Endothelial cell (in vitro differentiated cells): ENCODE measurements at regions not wholly inside any gene's neighbourhood (a gene's known extent, or its start where the extent isn't known, plus 50 kb on each side); places are given as distances from the start of the nearest gene placed in this dataset.

Experiments used
- DNase-seq: peaks from one replicate; pipeline ENCODE4 v3.0.0; 2021; ENCODE audit warnings: low spot score
- H3K27ac Mint-ChIP-seq: one replicate; pipeline ENCODE4 v1.8.0; 2021; ENCODE audit warnings: mixed read lengths, inconsistent platforms; ENCODE audit not compliant: unreplicated experiment
- H3K27me3 Mint-ChIP-seq: one replicate; pipeline ENCODE4 v1.8.0; 2021; ENCODE audit warnings: mild to moderate bottlenecking, moderate library complexity, mixed read lengths, inconsistent platforms; ENCODE audit not compliant: unreplicated experiment
- H3K36me3 Mint-ChIP-seq: one replicate; pipeline ENCODE4 v1.8.0; 2021; ENCODE audit warnings: mild to moderate bottlenecking, low read depth, mixed read lengths, inconsistent platforms; ENCODE audit not compliant: unreplicated experiment
- H3K4me1 Mint-ChIP-seq: one replicate; pipeline ENCODE4 v1.8.0; 2021; ENCODE audit warnings: mild to moderate bottlenecking, mixed read lengths, inconsistent platforms; ENCODE audit not compliant: unreplicated experiment
- H3K4me3 Mint-ChIP-seq: one replicate; pipeline ENCODE4 v1.8.0; 2021; ENCODE audit warnings: mild to moderate bottlenecking, mixed read lengths, inconsistent platforms; ENCODE audit not compliant: unreplicated experiment
- H3K9me3 Mint-ChIP-seq: one replicate; pipeline ENCODE4 v1.8.0; 2021; ENCODE audit warnings: mixed read lengths, inconsistent platforms; ENCODE audit not compliant: unreplicated experiment
- TF ChIP-seq, protein P1 (sequence below): fragments of 200-600 bp; sonication (generic); IDR thresholded peaks from one replicate; pipeline ENCODE4 v1.5.0; 2021; ENCODE audit warnings: antibody characterized with exemption; ENCODE audit not compliant: unreplicated experiment

DNA sequence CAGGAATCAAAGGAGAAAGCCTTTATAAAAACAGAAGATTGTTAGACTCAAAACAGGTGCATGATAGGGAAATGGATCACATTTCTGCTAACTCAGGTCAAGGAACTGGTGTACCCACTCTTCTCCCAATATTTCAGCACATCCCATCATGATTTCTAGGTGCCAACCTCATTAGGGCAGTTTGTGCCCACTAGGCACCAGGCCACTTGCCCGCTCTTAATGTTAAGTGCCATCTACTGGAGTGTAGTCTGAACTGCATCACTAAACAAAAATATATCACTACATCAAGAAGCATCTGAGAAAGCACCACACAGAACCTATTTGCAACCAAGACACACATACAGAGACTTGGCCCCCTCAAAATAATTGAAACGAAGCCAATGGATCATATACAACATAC lies 140.4 kb upstream of the GRID2 start:
- H3K27ac Mint-ChIP-seq: no peak overlapping the region
- no peaks in the 10 kb centered on the region for H3K9me3 Mint-ChIP-seq
- no peaks in the 10 kb centered on the region for H3K27me3 Mint-ChIP-seq
- H3K4me1 Mint-ChIP-seq: no peaks in the 10 kb centered on the region
- H3K36me3 Mint-ChIP-seq: peaks cover 9% of the 10 kb centered on the region
- H3K4me3 Mint-ChIP-seq: no peak overlapping the region
- TF ChIP-seq, protein P1, sequence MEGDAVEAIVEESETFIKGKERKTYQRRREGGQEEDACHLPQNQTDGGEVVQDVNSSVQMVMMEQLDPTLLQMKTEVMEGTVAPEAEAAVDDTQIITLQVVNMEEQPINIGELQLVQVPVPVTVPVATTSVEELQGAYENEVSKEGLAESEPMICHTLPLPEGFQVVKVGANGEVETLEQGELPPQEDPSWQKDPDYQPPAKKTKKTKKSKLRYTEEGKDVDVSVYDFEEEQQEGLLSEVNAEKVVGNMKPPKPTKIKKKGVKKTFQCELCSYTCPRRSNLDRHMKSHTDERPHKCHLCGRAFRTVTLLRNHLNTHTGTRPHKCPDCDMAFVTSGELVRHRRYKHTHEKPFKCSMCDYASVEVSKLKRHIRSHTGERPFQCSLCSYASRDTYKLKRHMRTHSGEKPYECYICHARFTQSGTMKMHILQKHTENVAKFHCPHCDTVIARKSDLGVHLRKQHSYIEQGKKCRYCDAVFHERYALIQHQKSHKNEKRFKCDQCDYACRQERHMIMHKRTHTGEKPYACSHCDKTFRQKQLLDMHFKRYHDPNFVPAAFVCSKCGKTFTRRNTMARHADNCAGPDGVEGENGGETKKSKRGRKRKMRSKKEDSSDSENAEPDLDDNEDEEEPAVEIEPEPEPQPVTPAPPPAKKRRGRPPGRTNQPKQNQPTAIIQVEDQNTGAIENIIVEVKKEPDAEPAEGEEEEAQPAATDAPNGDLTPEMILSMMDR: no peak
- DNase-seq: no peak

DNA sequence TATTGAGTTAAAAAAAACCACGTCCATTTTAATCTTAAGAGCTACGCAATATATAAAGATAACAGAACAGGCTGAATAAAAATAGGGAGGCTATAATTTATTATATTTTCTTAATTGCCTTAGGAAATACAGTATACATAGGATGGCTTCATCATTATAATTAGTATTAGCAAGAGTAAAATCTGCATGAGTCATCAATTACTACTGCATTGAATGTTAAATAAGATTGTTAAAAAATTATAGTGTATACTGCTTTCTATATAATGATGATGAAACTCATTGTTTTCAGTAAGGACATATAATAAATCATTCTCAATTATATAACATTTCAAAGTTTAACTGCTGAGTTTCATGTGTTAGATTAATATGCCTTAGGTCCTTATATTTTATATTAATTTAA lies 133.4 kb upstream of the GRID2 start:
- Mint-ChIP-seq H3K4me3 (no peak overlapping the region), H3K27ac (no peak overlapping the region), H3K4me1 (no peaks in the 10 kb centered on the region), H3K9me3 (no peaks in the 10 kb centered on the region), H3K36me3 (no peaks in the 10 kb centered on the region), H3K27me3 (no peaks in the 10 kb centered on the region)
- TF ChIP-seq, protein P1: no peak
- DNase-seq: no peak

- H3K27me3 Mint-ChIP-seq: no peaks in the 10 kb centered on the region
- H3K36me3 Mint-ChIP-seq: no peaks in the 10 kb centered on the region
- no peak overlapping the region for H3K27ac Mint-ChIP-seq
- TF ChIP-seq, protein P1: no peak
- no peak overlapping the region for H3K4me3 Mint-ChIP-seq
- H3K9me3 Mint-ChIP-seq: no peaks in the 10 kb centered on the region
- H3K4me1 Mint-ChIP-seq: no peaks in the 10 kb centered on the region
- DNase-seq: no peak
These were observed 131.6 kb upstream of the GRID2 start for GRCh38 chr4:92172203-92172602.

DNA sequence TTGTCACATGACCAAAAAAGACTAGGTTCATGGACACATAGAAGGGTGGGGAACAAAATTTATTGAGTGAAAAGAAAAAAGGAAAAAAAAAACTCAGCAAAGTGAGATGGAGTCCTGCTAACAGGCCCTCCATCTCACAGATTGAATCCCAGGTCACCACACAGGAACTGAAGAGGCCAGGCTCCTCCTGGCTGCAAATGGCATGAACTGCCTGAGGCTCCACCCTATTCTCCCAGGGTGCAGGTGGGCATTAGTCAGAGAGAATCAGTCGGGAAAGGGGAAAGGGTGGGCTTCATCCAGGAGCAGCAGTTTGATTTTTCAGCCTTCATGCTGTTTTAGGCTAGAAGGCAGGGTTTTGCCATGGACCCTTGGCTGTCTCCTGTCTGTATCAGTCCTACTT lies 128.5 kb upstream of the GRID2 start:
- no peaks in the 10 kb centered on the region for H3K4me1 Mint-ChIP-seq
- TF ChIP-seq, protein P1: no peak
- H3K36me3 Mint-ChIP-seq: no peaks in the 10 kb centered on the region
- no peaks in the 10 kb centered on the region for H3K27me3 Mint-ChIP-seq
- no peak overlapping the region for H3K27ac Mint-ChIP-seq
- no peak for DNase-seq
- H3K4me3 Mint-ChIP-seq: no peak overlapping the region
- H3K9me3 Mint-ChIP-seq: no peaks in the 10 kb centered on the region

DNA sequence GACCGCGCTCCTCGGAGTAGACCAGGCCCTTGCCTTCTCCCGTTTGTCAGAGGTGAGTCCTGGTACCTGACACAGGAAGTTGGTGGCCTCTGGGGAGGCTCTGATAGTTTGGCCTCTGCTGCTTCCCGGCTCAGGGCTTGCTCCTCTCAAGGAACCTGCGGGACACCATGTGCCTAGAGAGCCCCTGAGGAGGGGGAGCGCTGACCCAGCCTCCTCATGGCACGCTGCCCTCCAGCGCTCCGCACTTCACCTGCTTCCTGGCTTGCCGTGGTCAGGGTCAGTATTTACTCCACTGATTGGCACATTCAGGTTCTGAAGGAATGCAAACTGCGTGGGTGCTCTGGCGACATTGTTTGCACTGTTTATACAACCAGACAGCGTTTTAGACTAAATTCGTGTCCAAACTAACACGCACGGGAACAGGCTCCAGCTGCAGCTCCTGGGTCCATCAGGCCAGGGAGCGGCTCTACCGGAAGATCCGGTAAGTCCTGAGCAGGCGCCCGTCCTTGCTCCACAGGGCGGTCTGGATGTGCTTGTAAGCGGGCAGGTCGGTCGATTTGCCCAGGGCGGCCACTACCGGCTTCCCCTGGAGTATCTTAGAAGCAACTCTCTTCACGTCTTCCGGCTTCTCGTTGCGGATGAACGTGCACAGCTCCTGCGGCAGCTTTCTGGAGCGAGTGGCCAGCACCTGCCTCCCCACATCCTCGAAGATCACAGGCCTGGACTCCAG lies 121.6 kb upstream of the GRID2 start:
- Mint-ChIP-seq H3K36me3 (peaks cover 7% of the 10 kb centered on the region), H3K27me3 (peaks cover 10% of the 10 kb centered on the region), H3K4me3 (no peak overlapping the region), H3K27ac (no peak overlapping the region), H3K9me3 (no peaks in the 10 kb centered on the region), H3K4me1 (no peaks in the 10 kb centered on the region)
- TF ChIP-seq, protein P1: no peak
- DNase-seq: no peak
